Pancreas (tissue), 10 donors: ENCODE measurements at regions not wholly inside any gene's neighbourhood (a gene's known extent, or its start where the extent isn't known, plus 50 kb on each side); places are given as distances from the start of the nearest gene placed in this dataset.

Experiments
- ATAC-seq, 4 donors: fragments of 200-7000 bp; cut with Tn5 transposase; one replicate each; pipeline versions ENCODE4 v1.8.0 to v1.9.1; 2020; ENCODE audit warnings: mild to moderate bottlenecking in 4 of 4, moderate library complexity in 4 of 4
- DNase-seq, 6 donors: peaks; one replicate each; pipeline ENCODE4 v3.0.0-alpha.2; 2020
- FAIRE-seq: peaks from 2 replicates; lab custom pipeline; 2012; peaks lifted over from hg19 to GRCh38; lab: Jason Lieb, UNC
- H3K27ac ChIP-seq, 4 donors: fragments of 200-600 bp; sonication (generic); 1 replicate in 3 of 4; 2 replicates in 1 of 4; pipeline versions ENCODE4 v1.5.0 to v1.8.0; 2020
- H3K27me3 ChIP-seq, 4 donors: fragments of 200-600 bp; one replicate each; pipeline ENCODE4 v1.8.0; 2021
- H3K36me3 ChIP-seq, 3 donors: fragments of 200-600 bp; sonication (generic) in 1 of 3; one replicate each; pipeline versions ENCODE4 v1.5.0 to v1.8.0; 2020 to 2021
- H3K4me1 ChIP-seq, 3 donors: fragments of 200-600 bp; one replicate each; pipeline ENCODE4 v1.8.0; 2021
- H3K4me3 ChIP-seq, 4 donors: fragments of 200-600 bp; sonication (generic) in 2 of 4; one replicate each; pipeline versions ENCODE4 v1.5.0 to v1.8.0; 2020 to 2021
- H3K9me3 ChIP-seq, 4 donors: fragments of 200-600 bp; one replicate each; pipeline ENCODE4 v1.8.0; 2021
- WGBS, 2 donors: extraction: QIAGEN DNeasy Blood & Tissue Kit; methylation state at CpG; one replicate each; pipeline ENCODE4 v1.1.7; 2013; 5-methylcytosine and 5-hydroxymethylcytosine counted together
- intact Hi-C, 3 donors: fragments of 100-400 bp; cut with DNase I; formaldehyde crosslinking; loops; one replicate each; pipeline versions ENCODE4 v1.11.1 to v1.14.2; 2022
- TF ChIP-seq, protein P1 (sequence below), 4 donors: fragments of 200-600 bp; sonication (generic) in 3 of 4; IDR thresholded peaks; one replicate each; pipeline versions ENCODE4 v1.5.0 to v1.8.0; 2021; ENCODE audit warnings: antibody characterized with exemption in 4 of 4
- donor health status: healthy with polysubstance abuse.
- donor health status: DM: no; HTN: no; CAD: no; lungs with moderate emphysema.
- donor health status: DM: no; HTN: no; CAD: no.
- donor health status: control.
- donor health status: control.
- donor health status: Bipolar disorder and iron deficiency.
- donor health status: DM: yes; HTN: yes; CAD: no.
- donor health status: DM: no; HTN: no; CAD: no.
- donor health status: DM: no; HTN: no; CAD: no.
- donor health status: DM: yes; HTN: yes; CAD: no.

GRCh38 chr11:69243496-69244200, 50.3 kb upstream of the MYEOV start:
- TF ChIP-seq, protein P1, sequence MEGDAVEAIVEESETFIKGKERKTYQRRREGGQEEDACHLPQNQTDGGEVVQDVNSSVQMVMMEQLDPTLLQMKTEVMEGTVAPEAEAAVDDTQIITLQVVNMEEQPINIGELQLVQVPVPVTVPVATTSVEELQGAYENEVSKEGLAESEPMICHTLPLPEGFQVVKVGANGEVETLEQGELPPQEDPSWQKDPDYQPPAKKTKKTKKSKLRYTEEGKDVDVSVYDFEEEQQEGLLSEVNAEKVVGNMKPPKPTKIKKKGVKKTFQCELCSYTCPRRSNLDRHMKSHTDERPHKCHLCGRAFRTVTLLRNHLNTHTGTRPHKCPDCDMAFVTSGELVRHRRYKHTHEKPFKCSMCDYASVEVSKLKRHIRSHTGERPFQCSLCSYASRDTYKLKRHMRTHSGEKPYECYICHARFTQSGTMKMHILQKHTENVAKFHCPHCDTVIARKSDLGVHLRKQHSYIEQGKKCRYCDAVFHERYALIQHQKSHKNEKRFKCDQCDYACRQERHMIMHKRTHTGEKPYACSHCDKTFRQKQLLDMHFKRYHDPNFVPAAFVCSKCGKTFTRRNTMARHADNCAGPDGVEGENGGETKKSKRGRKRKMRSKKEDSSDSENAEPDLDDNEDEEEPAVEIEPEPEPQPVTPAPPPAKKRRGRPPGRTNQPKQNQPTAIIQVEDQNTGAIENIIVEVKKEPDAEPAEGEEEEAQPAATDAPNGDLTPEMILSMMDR (IDR thresholded peaks at IDR 0.05) = no peak
- H3K27me3 ChIP-seq = no peaks in the 10 kb centered on the region
- intact Hi-C loops = no loop called here
- no peaks in the 10 kb centered on the region for H3K9me3 ChIP-seq
- no peak for ATAC-seq
- FAIRE-seq = no peak
- no peak overlapping the region for H3K4me3 ChIP-seq
- 97 to 100% methylated on average over 1 of the region's 1 CpG for WGBS, 2 donors
- H3K4me1 ChIP-seq = no peaks in the 10 kb centered on the region
- DNase-seq = no peak
- H3K36me3 ChIP-seq = no peaks in the 10 kb centered on the region
- H3K27ac ChIP-seq = no peak overlapping the region
